SK-N-SH (cell line): ENCODE measurements at regions not wholly inside any gene's neighbourhood (a gene's known extent, or its start where the extent isn't known, plus 50 kb on each side); places are given as distances from the start of the nearest gene placed in this dataset.
A peak's percentile ranks its signal among the peaks of the same experiment; 100 is the strongest.

Experiments used
- CTCF ChIA-PET: fragments of 300-600, 350-600 bp; formaldehyde crosslinking; extraction: SDS; loops from one replicate; lab custom pipeline; 2021; lab: Yijun Ruan, JAX
- POLR2A ChIA-PET: fragments of 350-600 bp; sonication (Branson Sonifier 250); formaldehyde crosslinking; extraction: SDS; loops from one replicate; lab custom pipeline; 2020; ENCODE audit warnings: antibody characterized with exemption, inconsistent platforms; lab: Yijun Ruan, JAX
- DNase-seq: peaks from one replicate; pipeline ENCODE4 v3.0.0; 2012
- H2AFZ ChIP-seq: fragments of 200-600 bp; sonication (generic); 2 replicates; pipeline ENCODE4 v1.8.1; 2016; ENCODE audit warnings: antibody characterized with exemption, mild to moderate bottlenecking, low read depth
- H3F3A ChIP-seq: fragments of 200-600 bp; sonication (generic); replicated peaks from 2 replicates; pipeline ENCODE3; 2016; ENCODE audit warnings: antibody characterized with exemption, mild to moderate bottlenecking; ENCODE audit not compliant: insufficient read depth
- H3K27ac ChIP-seq, 2 experiments: fragments of 200-500 bp in 1 of 2; fragments of 200-600 bp in 1 of 2; sonication (Bioruptor generic) in 1 of 2; sonication (generic), shearing (Covaris generic) in 1 of 2; 2 replicates each; pipeline versions ENCODE4 v1.5.1 to v1.6.1; 2014 to 2016; ENCODE audit warnings: low read depth in 2 of 2, inconsistent platforms in 1 of 2, low read length in 1 of 2, mild to moderate bottlenecking in 1 of 2, mixed read lengths in 1 of 2
- H3K27me3 ChIP-seq: fragments of 200-600 bp; sonication (generic), shearing (Covaris generic); 2 replicates; pipeline ENCODE4 v1.6.1; 2016; ENCODE audit warnings: mixed run types; ENCODE audit not compliant: insufficient read depth
- H3K36me3 ChIP-seq, 2 experiments: fragments of 200-500 bp in 1 of 2; fragments of 200-600 bp in 1 of 2; sonication (Bioruptor generic) in 1 of 2; sonication (generic) in 1 of 2; replicated peaks in 1 of 2; 2 replicates each; pipeline versions ENCODE3 to v1.5.1; 2014 to 2016; ENCODE audit warnings: low read length in 1 of 2, mild to moderate bottlenecking in 1 of 2; ENCODE audit not compliant: insufficient read depth in 2 of 2, control insufficient read depth in 1 of 2
- H3K4me1 ChIP-seq, 2 experiments: fragments of 200-500 bp in 1 of 2; fragments of 200-600 bp in 1 of 2; sonication (Bioruptor generic) in 1 of 2; sonication (generic), shearing (Covaris generic) in 1 of 2; 2 replicates each; pipeline versions ENCODE4 v1.5.1 to v1.6.1; 2014 to 2016; ENCODE audit warnings: low read depth in 1 of 2, low read length in 1 of 2, mixed run types in 1 of 2; ENCODE audit not compliant: insufficient read depth in 2 of 2, control insufficient read depth in 1 of 2
- H3K4me2 ChIP-seq: fragments of 200-600 bp; sonication (generic), shearing (Covaris generic); 2 replicates; pipeline ENCODE4 v1.6.1; 2017; ENCODE audit warnings: mixed run types
- H3K4me3 ChIP-seq, 2 experiments: fragments of 200-500 bp in 1 of 2; fragments of 200-600 bp in 1 of 2; sonication (Bioruptor generic) in 1 of 2; sonication (generic), shearing (Covaris generic) in 1 of 2; 2 replicates each; pipeline versions ENCODE4 v1.5.1 to v1.8.1; 2014 to 2016; ENCODE audit warnings: low read depth in 2 of 2, inconsistent platforms in 1 of 2, low read length in 1 of 2, mild to moderate bottlenecking in 1 of 2, mixed read lengths in 1 of 2, moderate library complexity in 1 of 2
- H3K79me2 ChIP-seq: fragments of 200-600 bp; sonication (generic); 2 replicates; pipeline ENCODE4 v1.8.1; 2017; ENCODE audit warnings: mild to moderate bottlenecking; ENCODE audit not compliant: insufficient read depth
- H3K9ac ChIP-seq: fragments of 200-600 bp; sonication (generic); 2 replicates; pipeline ENCODE4 v1.6.1; 2017; ENCODE audit warnings: mixed run types
- H3K9me2 ChIP-seq: fragments of 200-600 bp; sonication (generic); 2 replicates; pipeline ENCODE4 v1.6.1; 2017; ENCODE audit warnings: mixed run types
- H3K9me3 ChIP-seq: fragments of 200-600 bp; sonication (generic); 2 replicates; pipeline ENCODE4 v1.6.1; 2017; ENCODE audit warnings: mixed run types, mild to moderate bottlenecking, moderate library complexity
- H4K20me1 ChIP-seq: fragments of 200-600 bp; sonication (generic); 2 replicates; pipeline ENCODE4 v1.6.1; 2017; ENCODE audit warnings: mild to moderate bottlenecking, mixed run types; ENCODE audit not compliant: insufficient read depth
- EP300 ChIP-seq, 2 experiments: IDR thresholded peaks; 2 replicates each; pipeline versions ENCODE4 v1.4.0 to v1.6.1; 2012; ENCODE audit warnings: borderline replicate concordance in 1 of 2, low read depth in 1 of 2, low read length in 1 of 2
- EZH2phosphoT487 ChIP-seq: fragments of 200-600 bp; sonication (generic); IDR thresholded peaks from 2 replicates; pipeline ENCODE4 v1.6.1; 2017; ENCODE audit warnings: low read depth, mixed run types, mild to moderate bottlenecking, antibody characterized with exemption, moderate library complexity, borderline replicate concordance
- FOXJ3 ChIP-seq: sonication (generic); formaldehyde crosslinking; IDR thresholded peaks from 2 replicates; pipeline ENCODE4 v1.5.1; 2020; ENCODE audit warnings: mild to moderate bottlenecking, missing genetic modification reagents
- GATA2 ChIP-seq: sonication (generic); formaldehyde crosslinking; IDR thresholded peaks from 2 replicates; pipeline ENCODE4 v1.5.0; 2020; ENCODE audit warnings: mild to moderate bottlenecking, missing genetic modification reagents
- MEF2A ChIP-seq: IDR thresholded peaks from 2 replicates; pipeline ENCODE4 v1.4.0; 2012; ENCODE audit warnings: low read depth, borderline replicate concordance
- NFIC ChIP-seq: IDR thresholded peaks from 2 replicates; pipeline ENCODE4 v1.4.0; 2012; ENCODE audit warnings: borderline replicate concordance
- NRF1 ChIP-seq: IDR thresholded peaks from 2 replicates; pipeline ENCODE4 v1.6.1; 2012; ENCODE audit warnings: low read depth, mild to moderate bottlenecking, low read length
- POLR2AphosphoS5 ChIP-seq: IDR thresholded peaks from 2 replicates; pipeline ENCODE4 v1.6.1; 2012; ENCODE audit warnings: low read depth, low read length
- SMC3 ChIP-seq: IDR thresholded peaks from 2 replicates; pipeline ENCODE4 v1.6.1; 2012; ENCODE audit warnings: low read depth, low read length, improper control_type of control experiment
- TAF1 ChIP-seq: IDR thresholded peaks from 2 replicates; pipeline ENCODE4 v1.6.1; 2012; ENCODE audit warnings: low read depth, mild to moderate bottlenecking, low read length, moderate library complexity, borderline replicate concordance
- TCF12 ChIP-seq: IDR thresholded peaks from 2 replicates; pipeline ENCODE4 v1.4.0; 2012
- TEAD4 ChIP-seq: IDR thresholded peaks from 2 replicates; pipeline ENCODE4 v1.4.0; 2012; ENCODE audit warnings: mild to moderate bottlenecking, borderline replicate concordance; ENCODE audit not compliant: insufficient read depth
- YY1 ChIP-seq: IDR thresholded peaks from 2 replicates; pipeline ENCODE4 v1.4.0; 2012; ENCODE audit warnings: low read depth, mild to moderate bottlenecking
- WGBS: methylation state at CpG from one replicate; pipeline ENCODE4 v1.1.6; 2017; ENCODE audit warnings: low lambda C conversion rate; 5-methylcytosine and 5-hydroxymethylcytosine counted together
- TF ChIP-seq, protein P1 (sequence below): fragments of 200-600 bp; sonication (generic); IDR thresholded peaks from 2 replicates; pipeline ENCODE4 v1.6.1; 2017; ENCODE audit warnings: antibody characterized with exemption, mild to moderate bottlenecking, moderate library complexity
- TF ChIP-seq, protein P2 (sequence below): IDR thresholded peaks from 2 replicates; pipeline ENCODE4 v1.4.0; 2012; ENCODE audit warnings: low read depth, borderline replicate concordance
- TF ChIP-seq, protein P3 (sequence below): IDR thresholded peaks from 2 replicates; pipeline ENCODE4 v1.6.1; 2012; ENCODE audit warnings: mild to moderate bottlenecking, low read depth, low read length, moderate library complexity
- TF ChIP-seq, protein P4 (sequence below): IDR thresholded peaks from 2 replicates; pipeline ENCODE4 v1.4.0; 2012; ENCODE audit warnings: low read depth, borderline replicate concordance

DNA sequence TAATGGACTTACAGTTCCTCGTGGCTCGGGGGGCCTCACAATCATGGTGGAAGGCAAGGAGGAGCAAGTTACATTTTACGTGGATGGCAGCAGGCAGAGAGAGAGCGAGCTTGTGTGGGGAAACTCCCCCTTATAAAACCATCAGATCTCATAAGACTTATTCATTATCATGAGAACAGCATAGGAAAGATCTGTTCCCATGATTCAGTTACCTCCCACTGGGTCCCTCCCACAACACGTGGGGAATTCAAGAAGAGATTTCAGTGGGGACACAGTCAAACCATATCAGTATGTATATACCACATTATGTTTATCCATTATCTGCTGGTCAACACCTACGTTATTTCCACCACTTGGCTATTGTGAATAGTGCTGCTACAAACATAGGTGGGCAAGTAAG, 352.3 kb upstream of the B3GALT2 start (continued):
- TF ChIP-seq, protein P1, sequence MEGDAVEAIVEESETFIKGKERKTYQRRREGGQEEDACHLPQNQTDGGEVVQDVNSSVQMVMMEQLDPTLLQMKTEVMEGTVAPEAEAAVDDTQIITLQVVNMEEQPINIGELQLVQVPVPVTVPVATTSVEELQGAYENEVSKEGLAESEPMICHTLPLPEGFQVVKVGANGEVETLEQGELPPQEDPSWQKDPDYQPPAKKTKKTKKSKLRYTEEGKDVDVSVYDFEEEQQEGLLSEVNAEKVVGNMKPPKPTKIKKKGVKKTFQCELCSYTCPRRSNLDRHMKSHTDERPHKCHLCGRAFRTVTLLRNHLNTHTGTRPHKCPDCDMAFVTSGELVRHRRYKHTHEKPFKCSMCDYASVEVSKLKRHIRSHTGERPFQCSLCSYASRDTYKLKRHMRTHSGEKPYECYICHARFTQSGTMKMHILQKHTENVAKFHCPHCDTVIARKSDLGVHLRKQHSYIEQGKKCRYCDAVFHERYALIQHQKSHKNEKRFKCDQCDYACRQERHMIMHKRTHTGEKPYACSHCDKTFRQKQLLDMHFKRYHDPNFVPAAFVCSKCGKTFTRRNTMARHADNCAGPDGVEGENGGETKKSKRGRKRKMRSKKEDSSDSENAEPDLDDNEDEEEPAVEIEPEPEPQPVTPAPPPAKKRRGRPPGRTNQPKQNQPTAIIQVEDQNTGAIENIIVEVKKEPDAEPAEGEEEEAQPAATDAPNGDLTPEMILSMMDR, result no peak
- no peak for TF ChIP-seq EZH2phosphoT487
- TF ChIP-seq, protein P2, sequence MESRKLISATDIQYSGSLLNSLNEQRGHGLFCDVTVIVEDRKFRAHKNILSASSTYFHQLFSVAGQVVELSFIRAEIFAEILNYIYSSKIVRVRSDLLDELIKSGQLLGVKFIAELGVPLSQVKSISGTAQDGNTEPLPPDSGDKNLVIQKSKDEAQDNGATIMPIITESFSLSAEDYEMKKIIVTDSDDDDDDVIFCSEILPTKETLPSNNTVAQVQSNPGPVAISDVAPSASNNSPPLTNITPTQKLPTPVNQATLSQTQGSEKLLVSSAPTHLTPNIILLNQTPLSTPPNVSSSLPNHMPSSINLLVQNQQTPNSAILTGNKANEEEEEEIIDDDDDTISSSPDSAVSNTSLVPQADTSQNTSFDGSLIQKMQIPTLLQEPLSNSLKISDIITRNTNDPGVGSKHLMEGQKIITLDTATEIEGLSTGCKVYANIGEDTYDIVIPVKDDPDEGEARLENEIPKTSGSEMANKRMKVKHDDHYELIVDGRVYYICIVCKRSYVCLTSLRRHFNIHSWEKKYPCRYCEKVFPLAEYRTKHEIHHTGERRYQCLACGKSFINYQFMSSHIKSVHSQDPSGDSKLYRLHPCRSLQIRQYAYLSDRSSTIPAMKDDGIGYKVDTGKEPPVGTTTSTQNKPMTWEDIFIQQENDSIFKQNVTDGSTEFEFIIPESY, result no peak
- TF ChIP-seq FOXJ3 (CRISPR knock-in tag), result no peak
- TF ChIP-seq TEAD4, result no peak
- no peak for TF ChIP-seq POLR2AphosphoS5
- TF ChIP-seq TCF12, result no peak

DNA sequence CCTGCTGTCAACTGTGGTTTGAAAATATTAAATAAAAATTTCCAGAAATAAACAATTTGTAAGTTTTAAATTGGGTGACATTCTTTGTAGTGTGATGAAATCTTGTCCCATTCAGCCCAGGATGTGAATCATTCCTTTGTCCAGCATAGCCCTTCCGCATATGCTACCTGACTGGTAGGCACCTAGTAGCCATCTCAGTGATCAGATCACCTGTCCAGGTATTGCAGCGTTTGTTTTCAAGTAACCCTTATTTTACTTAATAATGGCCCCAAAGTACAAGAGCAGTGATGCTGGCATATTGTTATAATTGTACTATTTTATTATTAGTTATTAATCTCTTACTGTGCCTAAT, 351.6 kb upstream of the B3GALT2 start:
- Histone ChIP-seq H3K4me3 (no peak overlapping the region), H3K36me3 (no peaks in the 10 kb centered on the region), H3F3A (no peaks in the 10 kb centered on the region), H2AFZ (peak overlapping the region; percentile 65), H3K4me2 (no peak overlapping the region; the same call in 1 of the 2 replicates), H3K9me3 (no peaks in the 10 kb centered on the region), H3K9me2 (no peaks in the 10 kb centered on the region), H3K9ac (no peak overlapping the region), H3K27ac (no peak overlapping the region), H3K27me3 (no peaks in the 10 kb centered on the region), H3K4me1 (peaks cover 0 to 2% of the 10 kb centered on the region in 2 experiments; a peak in 2 of 4 replicates), H4K20me1 (no peaks in the 10 kb centered on the region), H3K79me2 (no peaks in the 10 kb centered on the region)
- no peak for DNase-seq
- TF ChIP-seq EZH2phosphoT487 (no peak), EP300 (IDR thresholded peaks at IDR 0.05; ENCODE audit: borderline replicate concordance in 1 of 2, low read depth in 1 of 2, low read length in 1 of 2) (no peak)
- CTCF ChIA-PET, result no interaction called here
- 50% methylated on average over 2 of the region's 2 CpGs for WGBS
- POLR2A ChIA-PET, result no interaction called here

DNA sequence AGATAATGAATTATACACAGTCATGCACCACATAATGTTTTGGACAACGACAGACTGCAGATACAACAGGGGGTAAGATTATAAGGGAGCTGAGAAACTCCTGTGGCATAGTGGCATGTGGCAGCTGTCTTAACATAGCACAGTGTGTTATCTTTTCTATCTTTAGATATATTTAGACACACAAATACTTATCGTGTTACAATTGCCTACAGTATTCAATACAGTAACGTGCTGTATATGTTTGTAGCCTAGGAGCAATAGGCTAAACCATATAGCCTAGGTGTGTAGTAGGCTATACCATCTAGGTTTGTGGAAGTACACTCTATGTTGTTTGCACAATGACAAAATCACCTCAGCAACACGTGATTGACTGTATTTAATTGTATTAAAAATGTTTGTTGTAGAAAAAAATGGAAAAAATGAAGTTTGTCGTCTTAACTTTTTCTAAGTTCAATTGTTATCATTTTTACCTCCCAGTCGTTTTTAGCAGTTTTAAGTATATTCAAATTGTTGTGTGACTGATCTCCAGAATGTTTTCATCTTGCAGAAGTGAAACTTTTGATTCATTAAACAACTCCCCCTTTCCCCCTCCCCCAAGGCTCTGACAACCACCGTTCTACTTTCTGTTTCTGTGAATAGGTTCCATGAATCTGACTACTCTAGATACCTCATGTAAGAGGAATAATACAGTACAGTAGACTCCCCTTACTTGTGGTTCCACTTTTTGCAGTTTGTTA, 351.0 kb upstream of the B3GALT2 start:
- H3K9me3 ChIP-seq, result no peaks in the 10 kb centered on the region
- H4K20me1 ChIP-seq, result no peaks in the 10 kb centered on the region
- no peak overlapping the region for H3K27ac ChIP-seq
- H3F3A ChIP-seq, result no peaks in the 10 kb centered on the region
- no peaks in the 10 kb centered on the region for H3K79me2 ChIP-seq
- no peak overlapping the region for H3K4me3 ChIP-seq
- no peaks in the 10 kb centered on the region for H3K4me1 ChIP-seq
- no peak for DNase-seq
- no peak overlapping the region for H3K9ac ChIP-seq
- H3K9me2 ChIP-seq, result no peaks in the 10 kb centered on the region
- WGBS, result 20% methylated on average over 7 of the region's 7 CpGs
- ChIA-PET POLR2A (no interaction called here), CTCF (no interaction called here)
- no peaks in the 10 kb centered on the region for H3K36me3 ChIP-seq
- no peaks in the 10 kb centered on the region for H3K27me3 ChIP-seq
- no peak overlapping the region; the same call in 1 of the 2 replicates for H3K4me2 ChIP-seq
- peak overlapping the region; percentile 65 for H2AFZ ChIP-seq
- no peak for TF ChIP-seq TEAD4
- TF ChIP-seq GATA2, result no peak
- TF ChIP-seq, protein P3, sequence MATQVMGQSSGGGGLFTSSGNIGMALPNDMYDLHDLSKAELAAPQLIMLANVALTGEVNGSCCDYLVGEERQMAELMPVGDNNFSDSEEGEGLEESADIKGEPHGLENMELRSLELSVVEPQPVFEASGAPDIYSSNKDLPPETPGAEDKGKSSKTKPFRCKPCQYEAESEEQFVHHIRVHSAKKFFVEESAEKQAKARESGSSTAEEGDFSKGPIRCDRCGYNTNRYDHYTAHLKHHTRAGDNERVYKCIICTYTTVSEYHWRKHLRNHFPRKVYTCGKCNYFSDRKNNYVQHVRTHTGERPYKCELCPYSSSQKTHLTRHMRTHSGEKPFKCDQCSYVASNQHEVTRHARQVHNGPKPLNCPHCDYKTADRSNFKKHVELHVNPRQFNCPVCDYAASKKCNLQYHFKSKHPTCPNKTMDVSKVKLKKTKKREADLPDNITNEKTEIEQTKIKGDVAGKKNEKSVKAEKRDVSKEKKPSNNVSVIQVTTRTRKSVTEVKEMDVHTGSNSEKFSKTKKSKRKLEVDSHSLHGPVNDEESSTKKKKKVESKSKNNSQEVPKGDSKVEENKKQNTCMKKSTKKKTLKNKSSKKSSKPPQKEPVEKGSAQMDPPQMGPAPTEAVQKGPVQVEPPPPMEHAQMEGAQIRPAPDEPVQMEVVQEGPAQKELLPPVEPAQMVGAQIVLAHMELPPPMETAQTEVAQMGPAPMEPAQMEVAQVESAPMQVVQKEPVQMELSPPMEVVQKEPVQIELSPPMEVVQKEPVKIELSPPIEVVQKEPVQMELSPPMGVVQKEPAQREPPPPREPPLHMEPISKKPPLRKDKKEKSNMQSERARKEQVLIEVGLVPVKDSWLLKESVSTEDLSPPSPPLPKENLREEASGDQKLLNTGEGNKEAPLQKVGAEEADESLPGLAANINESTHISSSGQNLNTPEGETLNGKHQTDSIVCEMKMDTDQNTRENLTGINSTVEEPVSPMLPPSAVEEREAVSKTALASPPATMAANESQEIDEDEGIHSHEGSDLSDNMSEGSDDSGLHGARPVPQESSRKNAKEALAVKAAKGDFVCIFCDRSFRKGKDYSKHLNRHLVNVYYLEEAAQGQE, result no peak
- TF ChIP-seq NFIC, result no peak
- TF ChIP-seq NRF1, result no peak
- TF ChIP-seq, protein P4, sequence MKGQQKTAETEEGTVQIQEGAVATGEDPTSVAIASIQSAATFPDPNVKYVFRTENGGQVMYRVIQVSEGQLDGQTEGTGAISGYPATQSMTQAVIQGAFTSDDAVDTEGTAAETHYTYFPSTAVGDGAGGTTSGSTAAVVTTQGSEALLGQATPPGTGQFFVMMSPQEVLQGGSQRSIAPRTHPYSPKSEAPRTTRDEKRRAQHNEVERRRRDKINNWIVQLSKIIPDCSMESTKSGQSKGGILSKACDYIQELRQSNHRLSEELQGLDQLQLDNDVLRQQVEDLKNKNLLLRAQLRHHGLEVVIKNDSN, result no peak
- TF ChIP-seq SMC3, result no peak
- no peak for TF ChIP-seq MEF2A
- no peak for TF ChIP-seq TCF12
- no peak for TF ChIP-seq EP300 (IDR thresholded peaks at IDR 0.05; ENCODE audit: borderline replicate concordance in 1 of 2, low read depth in 1 of 2, low read length in 1 of 2)
- TF ChIP-seq TAF1, result no peak
- no peak for TF ChIP-seq YY1
